Pancreas (tissue), 10 donors: ENCODE measurements at regions not wholly inside any gene's neighbourhood (a gene's known extent, or its start where the extent isn't known, plus 50 kb on each side); places are given as distances from the start of the nearest gene placed in this dataset.

Experiments used
- ATAC-seq, 4 donors: fragments of 200-7000 bp; cut with Tn5 transposase; one replicate each; pipeline versions ENCODE4 v1.8.0 to v1.9.1; 2020; ENCODE audit warnings: mild to moderate bottlenecking in 4 of 4, moderate library complexity in 4 of 4
- DNase-seq, 6 donors: peaks; one replicate each; pipeline ENCODE4 v3.0.0-alpha.2; 2020
- FAIRE-seq: peaks from 2 replicates; lab custom pipeline; 2012; peaks lifted over from hg19 to GRCh38; lab: Jason Lieb, UNC
- H3K27ac ChIP-seq, 4 donors: fragments of 200-600 bp; sonication (generic); 1 replicate in 3 of 4; 2 replicates in 1 of 4; pipeline versions ENCODE4 v1.5.0 to v1.8.0; 2020
- H3K27me3 ChIP-seq, 4 donors: fragments of 200-600 bp; one replicate each; pipeline ENCODE4 v1.8.0; 2021
- H3K36me3 ChIP-seq, 3 donors: fragments of 200-600 bp; sonication (generic) in 1 of 3; one replicate each; pipeline versions ENCODE4 v1.5.0 to v1.8.0; 2020 to 2021
- H3K4me1 ChIP-seq, 3 donors: fragments of 200-600 bp; one replicate each; pipeline ENCODE4 v1.8.0; 2021
- H3K4me3 ChIP-seq, 4 donors: fragments of 200-600 bp; sonication (generic) in 2 of 4; one replicate each; pipeline versions ENCODE4 v1.5.0 to v1.8.0; 2020 to 2021
- H3K9me3 ChIP-seq, 4 donors: fragments of 200-600 bp; one replicate each; pipeline ENCODE4 v1.8.0; 2021
- CTCF ChIP-seq, 4 donors: fragments of 200-600 bp; sonication (generic) in 3 of 4; IDR thresholded peaks; one replicate each; pipeline versions ENCODE4 v1.5.0 to v1.8.0; 2021; ENCODE audit warnings: antibody characterized with exemption in 4 of 4
- WGBS, 2 donors: extraction: QIAGEN DNeasy Blood & Tissue Kit; methylation state at CpG; one replicate each; pipeline ENCODE4 v1.1.7; 2013; 5-methylcytosine and 5-hydroxymethylcytosine counted together
- intact Hi-C, 3 donors: fragments of 100-400 bp; cut with DNase I; formaldehyde crosslinking; loops; one replicate each; pipeline versions ENCODE4 v1.11.1 to v1.14.2; 2022
- donor health status: healthy with polysubstance abuse.
- donor health status: DM: no; HTN: no; CAD: no; lungs with moderate emphysema.
- donor health status: DM: no; HTN: no; CAD: no.
- donor health status: control.
- donor health status: control.
- donor health status: Bipolar disorder and iron deficiency.
- donor health status: DM: yes; HTN: yes; CAD: no.
- donor health status: DM: no; HTN: no; CAD: no.
- donor health status: DM: no; HTN: no; CAD: no.
- donor health status: DM: yes; HTN: yes; CAD: no.

- DNase-seq (no peak), ATAC-seq (no peak), FAIRE-seq (no peak)
- WGBS, 2 donors = 36 to 39% methylated on average over 2 of the region's 2 CpGs
- intact Hi-C loops = no loop called here
- Histone ChIP-seq H3K9me3 (no peaks in the 10 kb centered on the region), H3K27me3 (no peaks in the 10 kb centered on the region), H3K27ac (no peak overlapping the region), H3K36me3 (no peaks in the 10 kb centered on the region), H3K4me1 (no peaks in the 10 kb centered on the region), H3K4me3 (no peak overlapping the region)
- no peak for TF ChIP-seq CTCF (IDR thresholded peaks at IDR 0.05)
These were observed 848.0 kb upstream of the USP15 start for GRCh38 chr12:61412201-61412600.

- no peaks in the 10 kb centered on the region for H3K9me3 ChIP-seq
- ATAC-seq (no peak), DNase-seq (no peak), FAIRE-seq (no peak)
- no peak overlapping the region for H3K4me3 ChIP-seq
- TF ChIP-seq CTCF (IDR thresholded peaks at IDR 0.05) = no peak
- H3K27ac ChIP-seq = no peak overlapping the region
- H3K36me3 ChIP-seq = no peaks in the 10 kb centered on the region
- H3K4me1 ChIP-seq = no peaks in the 10 kb centered on the region
- intact Hi-C loops = no loop called here
- no peaks in the 10 kb centered on the region for H3K27me3 ChIP-seq
These were observed 845.7 kb upstream of the USP15 start for GRCh38 chr12:61414470-61414869.

GRCh38 chr12:61422786-61423185, 837.4 kb upstream of the USP15 start:
- Histone ChIP-seq H3K4me3 (no peak overlapping the region), H3K36me3 (no peaks in the 10 kb centered on the region), H3K27me3 (no peaks in the 10 kb centered on the region), H3K9me3 (no peaks in the 10 kb centered on the region), H3K4me1 (no peaks in the 10 kb centered on the region), H3K27ac (no peak overlapping the region)
- no peak for FAIRE-seq
- intact Hi-C loops = no loop called here
- no peak for ATAC-seq
- TF ChIP-seq CTCF (IDR thresholded peaks at IDR 0.05) = no peak
- no peak for DNase-seq

GRCh38 chr12:61452076-61452475, 808.1 kb upstream of the USP15 start:
- no peak overlapping the region for H3K27ac ChIP-seq
- no peak overlapping the region for H3K4me3 ChIP-seq
- intact Hi-C loops = no loop called here
- H3K27me3 ChIP-seq = no peaks in the 10 kb centered on the region
- DNase-seq = no peak
- no peaks in the 10 kb centered on the region for H3K4me1 ChIP-seq
- FAIRE-seq = no peak
- ATAC-seq = no peak
- WGBS, 2 donors = 54 to 56% methylated on average over 1 of the region's 1 CpG
- TF ChIP-seq CTCF (IDR thresholded peaks at IDR 0.05) = no peak
- no peaks in the 10 kb centered on the region for H3K9me3 ChIP-seq
- no peaks in the 10 kb centered on the region for H3K36me3 ChIP-seq

- Histone ChIP-seq H3K27ac (no peak overlapping the region), H3K4me1 (no peaks in the 10 kb centered on the region), H3K4me3 (no peak overlapping the region), H3K27me3 (no peaks in the 10 kb centered on the region), H3K36me3 (no peaks in the 10 kb centered on the region), H3K9me3 (no peaks in the 10 kb centered on the region)
- no peak for DNase-seq
- intact Hi-C loops = no loop called here
- ATAC-seq = no peak
- FAIRE-seq = no peak
- TF ChIP-seq CTCF (IDR thresholded peaks at IDR 0.05) = no peak
These were observed 772.5 kb upstream of the USP15 start for GRCh38 chr12:61487728-61488127.
